H9 (cell line): ENCODE measurements at regions not wholly inside any gene's neighbourhood (a gene's known extent, or its start where the extent isn't known, plus 50 kb on each side); places are given as distances from the start of the nearest gene placed in this dataset.

Source experiments
- DNase-seq: peaks from one replicate; pipeline ENCODE4 v3.0.0-alpha.2; 2017
- H2AFZ ChIP-seq: one replicate; pipeline ENCODE4 v1.6.1; 2013; ENCODE audit warnings: mild to moderate bottlenecking, low read length, control low read depth, moderate library complexity
- H2AK5ac ChIP-seq: 2 replicates; pipeline ENCODE4 v1.6.1; 2013; ENCODE audit warnings: low read length, control low read depth, mixed read lengths; ENCODE audit not compliant: insufficient read length
- H2BK120ac ChIP-seq: one replicate; pipeline ENCODE4 v1.6.1; 2013; ENCODE audit warnings: low read depth, mild to moderate bottlenecking, low read length, control low read depth, inconsistent platforms; ENCODE audit not compliant: poor library complexity, severe bottlenecking
- H2BK12ac ChIP-seq: 2 replicates; pipeline ENCODE4 v1.6.1; 2013; ENCODE audit warnings: low read length, control low read depth, mixed read lengths, low read depth; ENCODE audit not compliant: insufficient read length
- H2BK15ac ChIP-seq: 2 replicates; pipeline ENCODE4 v1.6.1; 2013; ENCODE audit warnings: low read depth, low read length, control low read depth
- H2BK20ac ChIP-seq: one replicate; pipeline ENCODE4 v1.6.1; 2013; ENCODE audit warnings: low read depth, mild to moderate bottlenecking, low read length, control low read depth, inconsistent platforms; ENCODE audit not compliant: poor library complexity, severe bottlenecking
- H2BK5ac ChIP-seq: 2 replicates; pipeline ENCODE4 v1.6.1; 2013; ENCODE audit warnings: low read length, control low read depth, mixed read lengths; ENCODE audit not compliant: insufficient read length
- H3K14ac ChIP-seq: 2 replicates; pipeline ENCODE4 v1.6.1; 2013; ENCODE audit warnings: low read length, control low read depth; ENCODE audit not compliant: insufficient read depth
- H3K18ac ChIP-seq: 2 replicates; pipeline ENCODE4 v1.6.1; 2013; ENCODE audit warnings: low read depth, mild to moderate bottlenecking, mixed read lengths, low read length, control low read depth; ENCODE audit not compliant: insufficient read length
- H3K23ac ChIP-seq: 2 replicates; pipeline ENCODE4 v1.6.1; 2013; ENCODE audit warnings: low read length, control low read depth, mixed read lengths, low read depth; ENCODE audit not compliant: insufficient read length
- H3K23me2 ChIP-seq: 2 replicates; pipeline ENCODE4 v1.6.1; 2013; ENCODE audit warnings: low read depth, mild to moderate bottlenecking, mixed read lengths, low read length, control low read depth; ENCODE audit not compliant: insufficient read length, poor library complexity, severe bottlenecking
- H3K27ac ChIP-seq: 2 replicates; pipeline ENCODE4 v1.5.1; 2013; ENCODE audit warnings: low read length, control low read depth, mixed read lengths, low read depth; ENCODE audit not compliant: insufficient read length
- H3K27me3 ChIP-seq: 2 replicates; pipeline ENCODE4 v1.6.1; 2013; ENCODE audit warnings: low read length, control low read depth, inconsistent platforms; ENCODE audit not compliant: insufficient read depth
- H3K4ac ChIP-seq: 2 replicates; pipeline ENCODE4 v1.6.1; 2013; ENCODE audit warnings: low read depth, mild to moderate bottlenecking, control low read depth, inconsistent platforms, low read length, moderate library complexity
- H3K4me1 ChIP-seq: 2 replicates; pipeline ENCODE4 v1.6.1; 2013; ENCODE audit warnings: low read length, control low read depth, inconsistent platforms; ENCODE audit not compliant: insufficient read depth
- H3K4me2 ChIP-seq: 2 replicates; pipeline ENCODE4 v1.6.1; 2013; ENCODE audit warnings: low read length, control low read depth, mixed read lengths; ENCODE audit not compliant: insufficient read length, insufficient read depth
- H3K56ac ChIP-seq: 2 replicates; pipeline ENCODE4 v1.6.1; 2013; ENCODE audit warnings: low read depth, mild to moderate bottlenecking, mixed read lengths, low read length, control low read depth; ENCODE audit not compliant: insufficient read length
- H3K79me1 ChIP-seq: 2 replicates; pipeline ENCODE4 v1.6.1; 2013; ENCODE audit warnings: low read depth, mild to moderate bottlenecking, moderate library complexity, low read length, control low read depth, inconsistent platforms; ENCODE audit not compliant: insufficient read depth, poor library complexity, severe bottlenecking
- H3K79me2 ChIP-seq: 2 replicates; pipeline ENCODE4 v1.6.1; 2013; ENCODE audit warnings: low read length, control low read depth, inconsistent platforms; ENCODE audit not compliant: insufficient read depth
- H3K9ac ChIP-seq: 2 replicates; pipeline ENCODE4 v1.6.1; 2013; ENCODE audit warnings: low read length, control low read depth, mixed read lengths; ENCODE audit not compliant: insufficient read length; ENCODE audit errors: extremely low read depth
- H3K9me3 ChIP-seq: one replicate; pipeline ENCODE4 v1.6.1; 2013; ENCODE audit warnings: low read depth, low read length, inconsistent platforms; ENCODE audit not compliant: control insufficient read depth
- H3T11ph ChIP-seq: one replicate; pipeline ENCODE4 v1.6.1; 2013; ENCODE audit warnings: mild to moderate bottlenecking, low read length, control low read depth, inconsistent platforms
- H4K20me1 ChIP-seq: one replicate; pipeline ENCODE4 v1.6.1; 2013; ENCODE audit not compliant: control insufficient read depth, insufficient read length, insufficient read depth
- H4K5ac ChIP-seq: 2 replicates; pipeline ENCODE4 v1.6.1; 2013; ENCODE audit warnings: low read depth, mild to moderate bottlenecking, mixed read lengths, low read length, control low read depth; ENCODE audit not compliant: insufficient read length
- H4K8ac ChIP-seq: replicated peaks from 2 replicates; pipeline ENCODE4 v1.6.1; 2013; ENCODE audit warnings: low read length, control low read depth, mixed read lengths, low read depth; ENCODE audit not compliant: insufficient read length
- H4K91ac ChIP-seq: 2 replicates; pipeline ENCODE4 v1.6.1; 2013; ENCODE audit warnings: low read depth, mild to moderate bottlenecking, moderate library complexity, mixed read lengths, low read length, control low read depth; ENCODE audit not compliant: insufficient read length
- H3K27ac Mint-ChIP-seq, 3 experiments: 2 replicates in 2 of 3; 3 replicates in 1 of 3; pipeline ENCODE4 v1.8.0; 2020 to 2021; ENCODE audit warnings: mixed read lengths in 3 of 3, mild to moderate bottlenecking in 1 of 3, moderate library complexity in 1 of 3
- H3K27me3 Mint-ChIP-seq: 2 replicates; pipeline ENCODE4 v1.8.0; 2021; ENCODE audit warnings: low read depth, mild to moderate bottlenecking, moderate library complexity, mixed read lengths
- H3K36me3 Mint-ChIP-seq, 3 experiments: 2 replicates in 2 of 3; 3 replicates in 1 of 3; pipeline ENCODE4 v1.8.0; 2020 to 2021; ENCODE audit warnings: low read depth in 3 of 3, mixed read lengths in 3 of 3; ENCODE audit not compliant: insufficient read depth in 1 of 3
- H3K4me1 Mint-ChIP-seq, 2 experiments: 2 replicates each; pipeline ENCODE4 v1.8.0; 2020; ENCODE audit warnings: mixed read lengths in 2 of 2
- H3K4me3 Mint-ChIP-seq, 2 experiments: 2 replicates in 1 of 2; 3 replicates in 1 of 2; pipeline ENCODE4 v1.8.0; 2020 to 2021; ENCODE audit warnings: mild to moderate bottlenecking in 2 of 2, mixed read lengths in 2 of 2, moderate library complexity in 1 of 2
- H3K9me3 Mint-ChIP-seq, 2 experiments: 2 replicates in 1 of 2; 3 replicates in 1 of 2; pipeline ENCODE4 v1.8.0; 2020; ENCODE audit warnings: mild to moderate bottlenecking in 2 of 2, mixed read lengths in 2 of 2, moderate library complexity in 1 of 2
- CTCF ChIP-seq: fragments of 200-600 bp; sonication (generic); conservative IDR thresholded peaks from 3 replicates; pipeline ENCODE4 v1.8.0; 2021; ENCODE audit warnings: antibody characterized with exemption, mild to moderate bottlenecking
- WGBS: extraction: QIAGEN DNeasy Blood & Tissue Kit; methylation state at CpG from one replicate; pipeline ENCODE4 v1.1.7; 2013; ENCODE audit warnings: missing lambda C conversion rate, low lambda C conversion rate, mixed read lengths; ENCODE audit not compliant: insufficient read length; ENCODE audit errors: extremely low coverage; 5-methylcytosine and 5-hydroxymethylcytosine counted together

GRCh38 chr4:127521463-127521862, 111.3 kb upstream of the INTU start:
- Histone ChIP-seq H3K9ac (no peak overlapping the region), H2BK5ac (no peak overlapping the region), H2BK15ac (no peak overlapping the region), H3K23ac (no peak overlapping the region), H2BK120ac (no peak overlapping the region), H3K56ac (no peak overlapping the region), H3K4me1 (peaks cover 12% of the 10 kb centered on the region; the same call in 1 of the 2 replicates), H4K91ac (no peak overlapping the region), H3K18ac (no peak overlapping the region), H3K79me1 (no peaks in the 10 kb centered on the region), H4K5ac (no peak overlapping the region), H2BK12ac (no peak overlapping the region), H3K23me2 (no peaks in the 10 kb centered on the region), H3K14ac (no peak overlapping the region), H3T11ph (no peak overlapping the region), H2BK20ac (no peak overlapping the region), H4K8ac (no peak overlapping the region), H3K27ac (no peak overlapping the region), H4K20me1 (no peaks in the 10 kb centered on the region), H3K4me2 (no peak overlapping the region), H3K27me3 (no peaks in the 10 kb centered on the region), H2AFZ (no peak overlapping the region), H3K9me3 (no peaks in the 10 kb centered on the region), H2AK5ac (no peak overlapping the region), H3K4ac (no peak overlapping the region), H3K79me2 (no peaks in the 10 kb centered on the region)
- Mint-ChIP-seq H3K36me3 (peaks cover 0 to 9% (median 3%) of the 10 kb centered on the region in 3 experiments; a peak in 5 of 7 replicates), H3K9me3 (peaks cover 0 to 4% of the 10 kb centered on the region in 2 experiments; a peak in 2 of 5 replicates), H3K27ac (no peak overlapping the region), H3K27me3 (no peaks in the 10 kb centered on the region), H3K4me1 (peaks cover 25 to 38% of the 10 kb centered on the region in 2 experiments), H3K4me3 (no peak overlapping the region)
- no peak for DNase-seq
- WGBS, result no CpG with 5 or more reads among the region's 2 CpGs
- TF ChIP-seq CTCF, result no peak
